ENCODE measurements at regions not wholly inside any gene's neighbourhood (a gene's known extent, or its start where the extent isn't known, plus 50 kb on each side); places are given as distances from the start of the nearest gene placed in this dataset.

- Histone ChIP-seq H3K27me3 (ENCODE audit: low read length) (no peaks in the 10 kb centered on the region), H3K79me2 (ENCODE audit: insufficient read depth, low read length) (no peaks in the 10 kb centered on the region), H3K27ac (ENCODE audit: low read depth, low read length) (no peak overlapping the region), H3F3A (ENCODE audit: insufficient read depth) (no peaks in the 10 kb centered on the region), H3K4me3 (ENCODE audit: insufficient read depth, low read length, poor library complexity, severe bottlenecking) (no peak overlapping the region), H2AFZ (ENCODE audit: low read depth, low read length, severe bottlenecking) (no peak overlapping the region), H3K9ac (ENCODE audit: low read length) (no peak overlapping the region), H3K36me3 (ENCODE audit: low read length) (no peaks in the 10 kb centered on the region), H3K4me2 (ENCODE audit: low read depth, low read length, poor library complexity, severe bottlenecking) (no peak overlapping the region), H3K9me3 (ENCODE audit: insufficient read depth, low read length) (no peaks in the 10 kb centered on the region), H4K20me1 (ENCODE audit: low read depth, low read length) (no peaks in the 10 kb centered on the region), H3K9me2 (replicated peaks; ENCODE audit: insufficient read depth, low read length) (no peaks in the 10 kb centered on the region)
- TF ChIP-seq EZH2phosphoT487 (conservative IDR thresholded peaks at IDR 0.05; ENCODE audit: low read length) (no peak), CTCF (IDR thresholded peaks at IDR 0.05; ENCODE audit: insufficient read depth, low read length, poor library complexity, severe bottlenecking) (no peak)
Observed at GRCh38 chr4:183843248-183843671, 61.8 kb upstream of the STOX2 start.

- no peak overlapping the region for H3K4me3 ChIP-seq (ENCODE audit: insufficient read depth, low read length, poor library complexity, severe bottlenecking)
- TF ChIP-seq CTCF (IDR thresholded peaks at IDR 0.05; ENCODE audit: insufficient read depth, low read length, poor library complexity, severe bottlenecking), result no peak
- TF ChIP-seq EZH2phosphoT487 (conservative IDR thresholded peaks at IDR 0.05; ENCODE audit: low read length), result no peak
Observed at GRCh38 chr4:183846951-183847350, 58.2 kb upstream of the STOX2 start.

GRCh38 chr4:183848805-183849204 lies 56.3 kb upstream of the STOX2 start:
- Histone ChIP-seq H3K4me2 (ENCODE audit: low read depth, low read length, poor library complexity, severe bottlenecking) (no peak overlapping the region), H3K79me2 (ENCODE audit: insufficient read depth, low read length) (no peaks in the 10 kb centered on the region), H3K27ac (ENCODE audit: low read depth, low read length) (no peak overlapping the region), H3F3A (ENCODE audit: insufficient read depth) (no peaks in the 10 kb centered on the region), H2AFZ (ENCODE audit: low read depth, low read length, severe bottlenecking) (no peak overlapping the region), H3K4me3 (ENCODE audit: insufficient read depth, low read length, poor library complexity, severe bottlenecking) (no peak overlapping the region), H3K9me2 (replicated peaks; ENCODE audit: insufficient read depth, low read length) (no peaks in the 10 kb centered on the region), H3K36me3 (ENCODE audit: low read length) (no peaks in the 10 kb centered on the region), H3K9me3 (ENCODE audit: insufficient read depth, low read length) (no peaks in the 10 kb centered on the region), H3K27me3 (ENCODE audit: low read length) (no peaks in the 10 kb centered on the region), H3K9ac (ENCODE audit: low read length) (no peak overlapping the region), H4K20me1 (ENCODE audit: low read depth, low read length) (no peaks in the 10 kb centered on the region)
- no peak for TF ChIP-seq EZH2phosphoT487 (conservative IDR thresholded peaks at IDR 0.05; ENCODE audit: low read length)
- TF ChIP-seq CTCF (IDR thresholded peaks at IDR 0.05; ENCODE audit: insufficient read depth, low read length, poor library complexity, severe bottlenecking), result no peak

More at GRCh38 chr4:183846951-183847350, 58.2 kb upstream of the STOX2 start:
- Histone ChIP-seq H3K9me2 (replicated peaks; ENCODE audit: insufficient read depth, low read length) (no peaks in the 10 kb centered on the region), H3K9me3 (ENCODE audit: insufficient read depth, low read length) (no peaks in the 10 kb centered on the region), H2AFZ (ENCODE audit: low read depth, low read length, severe bottlenecking) (no peak overlapping the region), H3K79me2 (ENCODE audit: insufficient read depth, low read length) (no peaks in the 10 kb centered on the region), H3K27ac (ENCODE audit: low read depth, low read length) (no peak overlapping the region), H4K20me1 (ENCODE audit: low read depth, low read length) (no peaks in the 10 kb centered on the region), H3K27me3 (ENCODE audit: low read length) (no peaks in the 10 kb centered on the region), H3K36me3 (ENCODE audit: low read length) (no peaks in the 10 kb centered on the region), H3K9ac (ENCODE audit: low read length) (no peak overlapping the region), H3F3A (ENCODE audit: insufficient read depth) (no peaks in the 10 kb centered on the region), H3K4me2 (ENCODE audit: low read depth, low read length, poor library complexity, severe bottlenecking) (no peak overlapping the region)
